PC-3 (cell line): ENCODE measurements at regions not wholly inside any gene's neighbourhood (a gene's known extent, or its start where the extent isn't known, plus 50 kb on each side); places are given as distances from the start of the nearest gene placed in this dataset.

Experiments used
- ATAC-seq: fragments of 200-7000 bp; cut with Tn5 transposase; 2 replicates; pipeline ENCODE4 v1.9.1; 2020; ENCODE audit warnings: mild to moderate bottlenecking, moderate library complexity
- BruUV-seq: library from RNA; stranded (reverse); fragments of 400-500 nt; replicated peaks from 2 replicates; lab custom pipeline; 2021; lab: Mats Ljungman, UMichigan
- CTCF ChIA-PET: fragments of 300-600 bp; sonication (Branson Sonifier 250); formaldehyde crosslinking; loops from one replicate; lab custom pipeline; 2022; ENCODE audit warnings: antibody characterized with exemption; lab: Charles Lee
- POLR2A ChIA-PET: fragments of 300-600 bp; sonication (Branson Sonifier 250); formaldehyde crosslinking; loops from one replicate; lab custom pipeline; 2022; ENCODE audit warnings: antibody characterized with exemption; ENCODE audit not compliant: unreplicated experiment; lab: Charles Lee
- DNase-seq: peaks from one replicate; pipeline ENCODE4 v3.0.0-alpha.2; 2015
- H2AFZ ChIP-seq: fragments of 300-600 bp; sonication (generic); 2 replicates; pipeline ENCODE4 v1.6.0; 2016; ENCODE audit warnings: antibody characterized with exemption, low read length
- H3F3A ChIP-seq: fragments of 300-600 bp; sonication (generic); one replicate; pipeline ENCODE4 v1.6.0; 2017; ENCODE audit warnings: antibody characterized with exemption, low read length, control low read depth, mild to moderate bottlenecking; ENCODE audit not compliant: unreplicated experiment
- H3K27ac ChIP-seq: fragments of 300-600 bp; sonication (generic); 2 replicates; pipeline ENCODE4 v1.5.1; 2016; ENCODE audit warnings: mild to moderate bottlenecking, low read length
- H3K27me3 ChIP-seq: fragments of 300-600 bp; sonication (generic); 2 replicates; pipeline ENCODE4 v1.6.1; 2016; ENCODE audit warnings: low read length, mixed read lengths
- H3K36me3 ChIP-seq: fragments of 300-600 bp; sonication (generic); 2 replicates; pipeline ENCODE4 v1.6.1; 2016; ENCODE audit warnings: low read depth, mixed run types, low read length, mixed read lengths
- H3K4me1 ChIP-seq: fragments of 300-600 bp; sonication (generic); 2 replicates; pipeline ENCODE4 v1.5.1; 2016; ENCODE audit warnings: low read length; ENCODE audit not compliant: insufficient read depth
- H3K4me2 ChIP-seq: fragments of 300-600 bp; sonication (generic); 2 replicates; pipeline ENCODE4 v1.6.0; 2016; ENCODE audit warnings: low read length
- H3K4me3 ChIP-seq: fragments of 300-600 bp; sonication (generic); 2 replicates; pipeline ENCODE4 v1.5.1; 2016; ENCODE audit warnings: mild to moderate bottlenecking, low read length, mixed read lengths
- H3K79me2 ChIP-seq: fragments of 300-600 bp; sonication (generic); 2 replicates; pipeline ENCODE4 v1.6.1; 2017; ENCODE audit warnings: low read length, mixed read lengths
- H3K9ac ChIP-seq: fragments of 300-600 bp; sonication (generic); 2 replicates; pipeline ENCODE4 v1.6.0; 2016; ENCODE audit warnings: mild to moderate bottlenecking, low read length
- H3K9me2 ChIP-seq: fragments of 300-600 bp; sonication (generic); replicated peaks from 2 replicates; pipeline ENCODE4 v1.6.1; 2016; ENCODE audit warnings: mixed run types, low read length, mixed read lengths
- H3K9me3 ChIP-seq: fragments of 300-600 bp; sonication (generic); 2 replicates; pipeline ENCODE4 v1.6.1; 2016; ENCODE audit warnings: low read length, mixed read lengths
- H4K20me1 ChIP-seq: fragments of 300-600 bp; sonication (generic); 2 replicates; pipeline ENCODE4 v1.6.1; 2016; ENCODE audit warnings: low read length, mixed read lengths
- CTCF ChIP-seq: fragments of 300-600 bp; sonication (generic); conservative IDR thresholded peaks from 2 replicates; pipeline ENCODE4 v1.5.1; 2017; ENCODE audit warnings: antibody characterized with exemption, low read depth, mild to moderate bottlenecking, low read length
- EZH2 ChIP-seq: fragments of 300-600 bp; sonication (generic); IDR thresholded peaks from one replicate; pipeline ENCODE4 v1.6.1; 2017; ENCODE audit warnings: antibody characterized with exemption, mild to moderate bottlenecking, low read length; ENCODE audit not compliant: unreplicated experiment
- EZH2phosphoT487 ChIP-seq: fragments of 300-600 bp; sonication (generic); IDR thresholded peaks from 2 replicates; pipeline ENCODE4 v1.6.1; 2018; ENCODE audit warnings: mild to moderate bottlenecking, antibody characterized with exemption, low read length, borderline replicate concordance
- intact Hi-C: fragments of 100-400 bp; cut with micrococcal nuclease; formaldehyde crosslinking; loops from 2 replicates; pipeline ENCODE4 v1.9.0; 2023

- H3K4me3 ChIP-seq, result no peak overlapping the region
- H3K4me1 ChIP-seq, result peaks cover 31% of the 10 kb centered on the region
- H3F3A ChIP-seq, result no peaks in the 10 kb centered on the region
- no peak overlapping the region for H3K4me2 ChIP-seq
- no peak overlapping the region for H3K9ac ChIP-seq
- H3K9me2 ChIP-seq, result no peaks in the 10 kb centered on the region
- no peaks in the 10 kb centered on the region for H4K20me1 ChIP-seq
- TF ChIP-seq EZH2, result no peak
- TF ChIP-seq EZH2phosphoT487, result no peak
- no peak for TF ChIP-seq CTCF
- POLR2A ChIA-PET, result no interaction called here
- BruUV-seq, result no TSS peak
- CTCF ChIA-PET, result interaction anchor here (0.6 kb wide), 1 partner anchor 496 kb away, joined by 3 read pairs; no protein-coding TSS in a partner anchor
- no peaks in the 10 kb centered on the region for H3K27me3 ChIP-seq
- no peaks in the 10 kb centered on the region for H3K9me3 ChIP-seq
- ATAC-seq (no peak), DNase-seq (no peak)
- intact Hi-C loops, result no loop called here
- H3K36me3 ChIP-seq, result no peaks in the 10 kb centered on the region
- no peaks in the 10 kb centered on the region for H3K79me2 ChIP-seq
- H3K27ac ChIP-seq, result no peak overlapping the region
- H2AFZ ChIP-seq, result no peak overlapping the region
Observed at GRCh38 chr15:70320077-70320476, 222.4 kb upstream of the TLE3 start.

GRCh38 chr15:70319466-70319865 is 221.7 kb upstream of the TLE3 start:
- BruUV-seq, result no TSS peak
- ChIA-PET POLR2A (no interaction called here), CTCF (no interaction called here)
- H3K4me1 ChIP-seq, result peaks cover 26% of the 10 kb centered on the region
- TF ChIP-seq CTCF (no peak), EZH2 (no peak), EZH2phosphoT487 (no peak)
- DNase-seq (no peak), ATAC-seq (no peak)
- H3K4me3 ChIP-seq, result no peak overlapping the region
- no peaks in the 10 kb centered on the region for H3K79me2 ChIP-seq
- no peaks in the 10 kb centered on the region for H3K9me3 ChIP-seq
- no peaks in the 10 kb centered on the region for H3F3A ChIP-seq
- H3K4me2 ChIP-seq, result 0 out of 2 replicates have a peak overlapping the region, but pooled peaks have one; percentile 1
- H4K20me1 ChIP-seq, result no peaks in the 10 kb centered on the region
- intact Hi-C loops, result no loop called here
- H3K9ac ChIP-seq, result no peak overlapping the region
- no peaks in the 10 kb centered on the region for H3K36me3 ChIP-seq
- H3K9me2 ChIP-seq, result no peaks in the 10 kb centered on the region
- no peak overlapping the region for H3K27ac ChIP-seq
- no peak overlapping the region for H2AFZ ChIP-seq
- no peaks in the 10 kb centered on the region for H3K27me3 ChIP-seq

- peaks cover 22% of the 10 kb centered on the region for H3K4me1 ChIP-seq
- no peaks in the 10 kb centered on the region for H3K9me3 ChIP-seq
- H3K4me2 ChIP-seq, result 0 out of 2 replicates have a peak overlapping the region, but pooled peaks have one; percentile 1
- no peak overlapping the region for H2AFZ ChIP-seq
- ATAC-seq (no peak), DNase-seq (peak; percentile 51)
- BruUV-seq, result no TSS peak
- CTCF ChIA-PET, result no interaction called here
- intact Hi-C loops, result no loop called here
- no peaks in the 10 kb centered on the region for H3K27me3 ChIP-seq
- POLR2A ChIA-PET, result no interaction called here
- no peaks in the 10 kb centered on the region for H3K36me3 ChIP-seq
- H3K4me3 ChIP-seq, result no peak overlapping the region
- H3K79me2 ChIP-seq, result no peaks in the 10 kb centered on the region
- H3F3A ChIP-seq, result no peaks in the 10 kb centered on the region
- no peak overlapping the region for H3K9ac ChIP-seq
- H3K27ac ChIP-seq, result no peak overlapping the region
- no peaks in the 10 kb centered on the region for H4K20me1 ChIP-seq
- no peak for TF ChIP-seq EZH2
- TF ChIP-seq EZH2phosphoT487, result no peak
- no peak for TF ChIP-seq CTCF
- H3K9me2 ChIP-seq, result no peaks in the 10 kb centered on the region
Observed at GRCh38 chr15:70318594-70319465, 221.1 kb upstream of the TLE3 start.
